ENCODE measurements at regions not wholly inside any gene's neighbourhood (a gene's known extent, or its start where the extent isn't known, plus 50 kb on each side); places are given as distances from the start of the nearest gene placed in this dataset.

DNA sequence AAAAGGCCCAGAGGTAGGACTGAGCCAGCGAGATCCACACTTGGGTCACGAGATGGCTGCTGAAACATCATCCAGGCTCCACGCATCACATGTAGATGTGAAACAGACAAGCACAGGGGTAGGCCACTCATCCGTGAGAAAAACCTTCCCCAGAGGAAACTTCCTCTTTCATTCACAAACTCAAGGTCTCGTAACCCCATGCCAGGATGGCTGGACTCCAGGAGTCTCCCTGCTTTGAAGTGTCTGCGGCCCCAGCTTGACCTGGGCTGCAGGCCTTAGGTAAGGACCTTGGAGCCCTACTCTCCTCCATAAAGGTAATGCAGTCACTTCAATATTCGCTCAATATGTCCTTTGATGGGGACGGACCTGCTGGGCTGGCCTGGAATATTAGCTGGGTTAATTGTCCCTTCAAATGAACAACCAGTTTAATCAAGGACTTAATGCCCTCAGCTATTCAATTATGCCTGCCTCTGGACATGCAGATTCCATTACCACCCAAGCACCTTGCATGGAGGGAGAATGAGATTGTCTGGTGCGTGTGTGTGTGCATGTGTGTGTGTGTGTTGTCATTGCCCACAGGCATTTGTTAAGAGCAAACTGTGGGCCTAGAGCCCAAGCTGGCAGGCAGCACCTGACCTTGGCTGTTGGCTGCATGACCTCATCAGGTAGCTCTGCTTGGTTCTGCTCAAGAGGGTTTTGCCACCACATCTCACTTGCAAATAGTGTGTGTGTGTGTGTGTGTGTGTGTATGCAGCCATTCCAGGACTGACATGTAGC, 186.9 kb upstream of the TLE3 start:
- 0 out of 2 replicates have a peak, but pooled peaks have one; percentile 21 for TF ChIP-seq GATA2 (IDR thresholded peaks at IDR 0.05; ENCODE audit: low read depth, low read length)
- peak; percentile 47; the same call in 1 of the 2 replicates for TF ChIP-seq GATA3 (IDR thresholded peaks at IDR 0.05; ENCODE audit: low read depth, low read length)

GRCh38 chr15:70283511-70283910, 185.8 kb upstream of the TLE3 start:
- TF ChIP-seq GATA2 (IDR thresholded peaks at IDR 0.05; ENCODE audit: low read depth, low read length), result no peak
- no peak for TF ChIP-seq GATA3 (IDR thresholded peaks at IDR 0.05; ENCODE audit: low read depth, low read length)

- TF ChIP-seq GATA3 (IDR thresholded peaks at IDR 0.05; ENCODE audit: low read depth, low read length), result no peak
- TF ChIP-seq GATA2 (IDR thresholded peaks at IDR 0.05; ENCODE audit: low read depth, low read length), result no peak
Measured at GRCh38 chr15:70281811-70282307, 184.1 kb upstream of the TLE3 start.

DNA sequence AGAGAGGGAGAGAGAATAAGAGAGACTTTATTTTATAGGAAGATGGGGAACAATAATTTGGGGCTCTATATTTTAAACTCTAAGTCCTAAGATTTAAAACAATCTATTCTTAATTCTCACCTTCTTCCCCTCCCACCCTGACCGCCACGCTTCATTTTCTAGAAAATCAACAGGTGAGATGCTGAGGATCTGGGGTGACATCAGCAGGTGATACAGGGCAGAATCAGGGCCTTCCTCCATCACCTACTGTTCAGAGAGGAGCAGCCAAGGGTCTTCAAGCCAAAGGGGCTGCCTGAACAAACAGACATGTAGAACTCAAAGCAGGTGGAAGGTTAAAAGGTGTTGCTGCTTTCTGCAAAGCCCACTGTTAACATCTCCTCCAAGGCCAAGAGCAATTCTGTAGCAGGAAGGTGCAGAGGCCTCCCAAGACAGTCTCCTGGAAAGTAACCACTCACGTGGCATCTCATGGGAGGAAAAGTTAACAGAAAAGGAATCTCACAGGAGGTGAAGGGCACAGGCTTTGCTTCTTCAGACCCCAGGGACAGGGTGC, 183.6 kb upstream of the TLE3 start:
- TF ChIP-seq GATA2 (IDR thresholded peaks at IDR 0.05; ENCODE audit: low read depth, low read length) (no peak), GATA3 (IDR thresholded peaks at IDR 0.05; ENCODE audit: low read depth, low read length) (no peak)

- TF ChIP-seq GATA3 (IDR thresholded peaks at IDR 0.05; ENCODE audit: low read depth, low read length), result no peak
- TF ChIP-seq GATA2 (IDR thresholded peaks at IDR 0.05; ENCODE audit: low read depth, low read length), result no peak
Measured at GRCh38 chr15:70280781-70281180, 183.1 kb upstream of the TLE3 start.

DNA sequence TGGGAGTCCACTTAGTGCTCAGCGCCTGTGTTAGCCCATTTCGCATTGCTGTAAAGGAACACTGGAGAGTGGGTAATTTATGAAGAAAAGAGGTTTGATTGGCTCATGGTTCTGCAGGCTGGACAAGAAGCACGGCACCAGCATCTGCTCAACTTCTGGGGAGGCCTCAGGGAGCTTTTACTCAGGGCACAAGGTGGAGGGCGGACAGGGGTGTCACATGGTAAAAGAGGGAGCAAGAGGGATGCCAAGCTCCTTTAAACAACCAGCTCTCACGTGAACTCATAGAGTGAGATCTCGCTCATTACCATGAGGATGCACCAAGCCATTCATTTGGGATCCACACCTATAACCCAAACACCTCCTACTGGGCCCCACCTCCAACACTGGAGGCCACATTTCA, 181.4 kb upstream of the TLE3 start:
- no peak for TF ChIP-seq GATA3 (IDR thresholded peaks at IDR 0.05; ENCODE audit: low read depth, low read length)
- TF ChIP-seq GATA2 (IDR thresholded peaks at IDR 0.05; ENCODE audit: low read depth, low read length), result no peak

GRCh38 chr15:70278644-70279043, 180.9 kb upstream of the TLE3 start:
- TF ChIP-seq GATA2 (IDR thresholded peaks at IDR 0.05; ENCODE audit: low read depth, low read length), result no peak
- TF ChIP-seq GATA3 (IDR thresholded peaks at IDR 0.05; ENCODE audit: low read depth, low read length), result no peak

DNA sequence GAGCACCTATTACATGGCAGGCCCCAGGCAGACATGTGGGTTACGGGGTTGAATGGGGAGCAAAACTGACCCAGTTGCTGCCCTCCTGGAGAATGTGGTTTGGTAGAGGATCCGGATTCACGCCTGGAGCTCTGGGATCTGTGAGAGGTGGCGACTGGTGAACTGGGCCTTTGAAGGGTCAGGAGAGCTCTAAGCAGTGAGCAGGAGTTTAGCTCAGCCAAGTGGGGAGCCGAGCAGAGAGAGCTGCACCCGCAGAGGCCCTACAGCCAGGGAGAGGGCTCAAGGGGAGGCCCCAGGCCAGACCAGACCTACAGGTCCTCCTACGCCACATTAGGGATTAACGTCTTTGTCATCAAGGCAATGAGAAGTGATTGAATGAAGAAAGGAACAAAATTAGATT, 179.8 kb upstream of the TLE3 start:
- no peak for TF ChIP-seq GATA3 (IDR thresholded peaks at IDR 0.05; ENCODE audit: low read depth, low read length)
- no peak for TF ChIP-seq GATA2 (IDR thresholded peaks at IDR 0.05; ENCODE audit: low read depth, low read length)

- no peak for TF ChIP-seq GATA2 (IDR thresholded peaks at IDR 0.05; ENCODE audit: low read depth, low read length)
- TF ChIP-seq GATA3 (IDR thresholded peaks at IDR 0.05; ENCODE audit: low read depth, low read length), result no peak
Measured at GRCh38 chr15:70276401-70276800, 178.7 kb upstream of the TLE3 start.

- TF ChIP-seq GATA2 (IDR thresholded peaks at IDR 0.05; ENCODE audit: low read depth, low read length) (no peak), GATA3 (IDR thresholded peaks at IDR 0.05; ENCODE audit: low read depth, low read length) (no peak)
Measured at GRCh38 chr15:70275461-70276138, 177.9 kb upstream of the TLE3 start.

GRCh38 chr15:70274908-70275307, 177.2 kb upstream of the TLE3 start:
- TF ChIP-seq GATA3 (IDR thresholded peaks at IDR 0.05; ENCODE audit: low read depth, low read length), result no peak
- TF ChIP-seq GATA2 (IDR thresholded peaks at IDR 0.05; ENCODE audit: low read depth, low read length), result no peak

GRCh38 chr15:70274255-70274880, 176.7 kb upstream of the TLE3 start:
- TF ChIP-seq GATA3 (IDR thresholded peaks at IDR 0.05; ENCODE audit: low read depth, low read length) (no peak), GATA2 (IDR thresholded peaks at IDR 0.05; ENCODE audit: low read depth, low read length) (no peak)

GRCh38 chr15:70273808-70274207, 176.1 kb upstream of the TLE3 start:
- TF ChIP-seq GATA3 (IDR thresholded peaks at IDR 0.05; ENCODE audit: low read depth, low read length) (no peak), GATA2 (IDR thresholded peaks at IDR 0.05; ENCODE audit: low read depth, low read length) (no peak)
